HG02798 (cell line): ENCODE measurements at regions not wholly inside any gene's neighbourhood (a gene's known extent, or its start where the extent isn't known, plus 50 kb on each side); places are given as distances from the start of the nearest gene placed in this dataset.
"Not testable (repeated sequence)": the region's sequence is repeated elsewhere in the genome, so short reads cannot be mapped to it uniquely, and the experiment has no call there.

ENCODE experiments used
- ATAC-seq: cut with Tn5 transposase; IDR thresholded peaks from one replicate; pipeline ENCODE4 v1.9.1; 2021; ENCODE audit warnings: mild to moderate bottlenecking; ENCODE audit not compliant: unreplicated experiment, poor library complexity

- ATAC-seq: no peak
Measured at GRCh38 chr2:124967325-124967724, 942.2 kb downstream of the CNTNAP5 start.

- ATAC-seq: no peak
Measured at GRCh38 chr2:124970030-124970429, 944.9 kb downstream of the CNTNAP5 start.

- no peak for ATAC-seq
Measured at GRCh38 chr2:124973396-124973795, 948.3 kb downstream of the CNTNAP5 start.

GRCh38 chr2:124975224-124975623, 950.1 kb downstream of the CNTNAP5 start:
- no peak for ATAC-seq

- ATAC-seq: no peak
Measured at GRCh38 chr2:124975648-124976047, 950.6 kb downstream of the CNTNAP5 start.

- ATAC-seq: no peak
Measured at GRCh38 chr2:124978597-124978996, 953.5 kb downstream of the CNTNAP5 start.

GRCh38 chr2:124983595-124983994, 958.5 kb downstream of the CNTNAP5 start:
- ATAC-seq: no peak

- no peak for ATAC-seq
Measured at GRCh38 chr2:124985270-124985669, 960.2 kb downstream of the CNTNAP5 start.

- ATAC-seq: no peak
Measured at GRCh38 chr2:124986136-124986535, 961.0 kb downstream of the CNTNAP5 start.

- not testable (repeated sequence) for ATAC-seq
Measured at GRCh38 chr2:124986870-124987269, 961.8 kb downstream of the CNTNAP5 start.

- not testable (repeated sequence) for ATAC-seq
Measured at GRCh38 chr2:124987436-124987835, 962.3 kb downstream of the CNTNAP5 start.

- ATAC-seq: no peak
Measured at GRCh38 chr2:124988111-124988510, 963.0 kb downstream of the CNTNAP5 start.

GRCh38 chr2:124988794-124989193, 963.7 kb downstream of the CNTNAP5 start:
- ATAC-seq: no peak

- no peak for ATAC-seq
Measured at GRCh38 chr2:124993809-124994208, 968.7 kb downstream of the CNTNAP5 start.

GRCh38 chr2:124995185-124995912, 970.3 kb downstream of the CNTNAP5 start:
- ATAC-seq: no peak

- ATAC-seq: no peak
Measured at GRCh38 chr2:124996406-124996805, 971.3 kb downstream of the CNTNAP5 start.

GRCh38 chr2:124999906-125000305, 974.8 kb downstream of the CNTNAP5 start:
- ATAC-seq: no peak

- ATAC-seq: no peak
Measured at GRCh38 chr2:125004106-125004800, 979.2 kb downstream of the CNTNAP5 start.

- ATAC-seq: no peak
Measured at GRCh38 chr2:125006676-125007075, 981.6 kb downstream of the CNTNAP5 start.

- ATAC-seq: not testable (repeated sequence)
Measured at GRCh38 chr2:125028721-125029120, 1003.6 kb downstream of the CNTNAP5 start.

GRCh38 chr2:125033871-125034270, 1008.8 kb downstream of the CNTNAP5 start:
- no peak for ATAC-seq

- ATAC-seq: no peak
Measured at GRCh38 chr2:125037135-125037653, 1012.1 kb downstream of the CNTNAP5 start.
